ENCODE measurements at regions not wholly inside any gene's neighbourhood (a gene's known extent, or its start where the extent isn't known, plus 50 kb on each side); places are given as distances from the start of the nearest gene placed in this dataset.

GRCh38 chr5:3341446-3342240, 254.0 kb upstream of the IRX1 start:
- TF ChIP-seq CTCF (IDR thresholded peaks at IDR 0.05) = no peak
- H3K4me3 ChIP-seq = no peak overlapping the region
- DNase-seq (ENCODE audit: low spot score) (no peak), ATAC-seq (ENCODE audit: insufficient number of reproducible peaks, low FRiP score, low read depth) (no peak)
- H3K27me3 ChIP-seq (replicated peaks; ENCODE audit: insufficient read depth) = no peaks in the 10 kb centered on the region
- H3K27ac ChIP-seq = no peak overlapping the region
- H3K36me3 ChIP-seq = no peaks in the 10 kb centered on the region
- H3K9me3 ChIP-seq = no peaks in the 10 kb centered on the region
- no peaks in the 10 kb centered on the region for H3K4me1 ChIP-seq (ENCODE audit: control insufficient read depth in 1 of 2, low read depth in 2 of 2)

- Histone ChIP-seq H3K27me3 (replicated peaks; ENCODE audit: insufficient read depth) (no peaks in the 10 kb centered on the region), H3K36me3 (no peaks in the 10 kb centered on the region), H3K4me1 (ENCODE audit: control insufficient read depth in 1 of 2, low read depth in 2 of 2) (no peaks in the 10 kb centered on the region), H3K9me3 (no peaks in the 10 kb centered on the region), H3K4me3 (no peak overlapping the region), H3K27ac (no peak overlapping the region)
- no peak for TF ChIP-seq CTCF (IDR thresholded peaks at IDR 0.05)
- ATAC-seq (ENCODE audit: insufficient number of reproducible peaks, low FRiP score, low read depth) (no peak), DNase-seq (ENCODE audit: low spot score) (no peak)
Measured at GRCh38 chr5:3340471-3340870, 255.2 kb upstream of the IRX1 start.

GRCh38 chr5:3339798-3340115, 255.9 kb upstream of the IRX1 start:
- ATAC-seq (ENCODE audit: insufficient number of reproducible peaks, low FRiP score, low read depth) = no peak
- DNase-seq (ENCODE audit: low spot score) = no peak
- no peak for TF ChIP-seq CTCF (IDR thresholded peaks at IDR 0.05)

GRCh38 chr5:3339092-3339797, 256.4 kb upstream of the IRX1 start:
- H3K9me3 ChIP-seq = no peaks in the 10 kb centered on the region
- no peak overlapping the region for H3K4me3 ChIP-seq
- no peak for DNase-seq (ENCODE audit: low spot score)
- no peak for ATAC-seq (ENCODE audit: insufficient number of reproducible peaks, low FRiP score, low read depth)
- H3K4me1 ChIP-seq (ENCODE audit: control insufficient read depth in 1 of 2, low read depth in 2 of 2) = no peaks in the 10 kb centered on the region
- no peaks in the 10 kb centered on the region for H3K36me3 ChIP-seq
- H3K27ac ChIP-seq = no peak overlapping the region
- no peaks in the 10 kb centered on the region for H3K27me3 ChIP-seq (replicated peaks; ENCODE audit: insufficient read depth)
- TF ChIP-seq CTCF (IDR thresholded peaks at IDR 0.05) = no peak

More at GRCh38 chr5:3339798-3340115, 255.9 kb upstream of the IRX1 start:
- Histone ChIP-seq H3K4me3 (no peak overlapping the region), H3K27me3 (replicated peaks; ENCODE audit: insufficient read depth) (no peaks in the 10 kb centered on the region), H3K9me3 (no peaks in the 10 kb centered on the region), H3K4me1 (ENCODE audit: control insufficient read depth in 1 of 2, low read depth in 2 of 2) (no peaks in the 10 kb centered on the region), H3K36me3 (no peaks in the 10 kb centered on the region), H3K27ac (no peak overlapping the region)

GRCh38 chr5:3337812-3338541, 257.7 kb upstream of the IRX1 start:
- H3K4me1 ChIP-seq (ENCODE audit: control insufficient read depth in 1 of 2, low read depth in 2 of 2) = no peaks in the 10 kb centered on the region
- DNase-seq (ENCODE audit: low spot score) (no peak), ATAC-seq (ENCODE audit: insufficient number of reproducible peaks, low FRiP score, low read depth) (no peak)
- no peak overlapping the region for H3K27ac ChIP-seq
- TF ChIP-seq CTCF (IDR thresholded peaks at IDR 0.05) = no peak
- no peak overlapping the region for H3K4me3 ChIP-seq
- no peaks in the 10 kb centered on the region for H3K9me3 ChIP-seq
- H3K36me3 ChIP-seq = no peaks in the 10 kb centered on the region
- H3K27me3 ChIP-seq (replicated peaks; ENCODE audit: insufficient read depth) = no peaks in the 10 kb centered on the region
